Osteoblast (primary cell): ENCODE measurements at regions not wholly inside any gene's neighbourhood (a gene's known extent, or its start where the extent isn't known, plus 50 kb on each side); places are given as distances from the start of the nearest gene placed in this dataset.

Source experiments
- DNase-seq: peaks from one replicate; pipeline ENCODE4 v3.0.0; 2011; ENCODE audit warnings: low spot score, mixed read lengths; ENCODE audit not compliant: insufficient read length; ENCODE audit errors: missing footprints
- H2AFZ ChIP-seq: 2 replicates; pipeline ENCODE4 v1.6.0; 2011; ENCODE audit warnings: mild to moderate bottlenecking, low read length
- H3K27ac ChIP-seq: 2 replicates; pipeline ENCODE4 v1.5.1; 2011; ENCODE audit warnings: mild to moderate bottlenecking, low read depth, low read length, moderate library complexity
- H3K27me3 ChIP-seq: 2 replicates; pipeline ENCODE4 v1.6.0; 2012; ENCODE audit warnings: mild to moderate bottlenecking, control low read depth, inconsistent platforms, low read length, moderate library complexity; ENCODE audit not compliant: insufficient read depth
- H3K36me3 ChIP-seq: 2 replicates; pipeline ENCODE4 v1.5.1; 2011; ENCODE audit warnings: mild to moderate bottlenecking, low read length, control low read depth, moderate library complexity; ENCODE audit not compliant: insufficient read depth
- H3K4me1 ChIP-seq: 2 replicates; pipeline ENCODE4 v1.5.1; 2011; ENCODE audit warnings: mild to moderate bottlenecking, low read length, control low read depth, moderate library complexity; ENCODE audit not compliant: insufficient read depth
- H3K4me2 ChIP-seq: 2 replicates; pipeline ENCODE4 v1.6.0; 2011; ENCODE audit warnings: mild to moderate bottlenecking, low read length; ENCODE audit not compliant: insufficient read depth
- H3K4me3 ChIP-seq: fragments of 200-600 bp; sonication (generic); 3 replicates; pipeline ENCODE4 v1.5.1; 2012; ENCODE audit warnings: mild to moderate bottlenecking, low read length, inconsistent platforms; ENCODE audit not compliant: insufficient read depth
- H3K79me2 ChIP-seq: 2 replicates; pipeline ENCODE4 v1.6.0; 2012; ENCODE audit warnings: mild to moderate bottlenecking, low read length, control low read depth, inconsistent platforms; ENCODE audit not compliant: insufficient read depth
- H3K9me3 ChIP-seq: 2 replicates; pipeline ENCODE4 v1.5.1; 2011; ENCODE audit warnings: low read depth, low read length, control low read depth
- H4K20me1 ChIP-seq: 2 replicates; pipeline ENCODE4 v1.6.0; 2012; ENCODE audit warnings: mild to moderate bottlenecking, low read length, control low read depth; ENCODE audit not compliant: insufficient read depth
- TF ChIP-seq, protein P1 (sequence below): IDR thresholded peaks from 2 replicates; pipeline ENCODE4 v1.5.1; 2011; ENCODE audit warnings: mild to moderate bottlenecking, low read depth, low read length, moderate library complexity; ENCODE audit errors: extremely low read depth

DNA sequence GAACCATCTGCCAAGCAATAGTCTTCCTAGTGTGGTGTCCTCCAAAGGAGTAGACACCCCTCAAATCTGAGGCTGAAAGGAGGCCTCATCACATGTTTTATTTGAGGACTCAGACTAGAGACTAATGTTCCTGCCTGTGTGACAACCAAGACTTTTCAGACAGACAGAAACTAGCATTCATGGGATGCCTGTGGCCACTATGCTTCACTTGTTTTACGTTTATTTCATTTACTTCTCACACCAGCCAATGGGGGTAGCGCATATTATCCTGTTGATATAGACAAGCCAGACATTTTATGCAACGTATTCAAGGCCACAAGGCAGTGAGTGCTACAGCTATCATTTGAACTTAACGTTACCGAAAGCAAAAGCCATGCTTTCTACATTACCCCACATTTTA, 391.7 kb upstream of the HTR2A start:
- peaks cover 5% of the 10 kb centered on the region for H3K4me1 ChIP-seq
- no peak overlapping the region for H3K4me2 ChIP-seq
- TF ChIP-seq, protein P1, sequence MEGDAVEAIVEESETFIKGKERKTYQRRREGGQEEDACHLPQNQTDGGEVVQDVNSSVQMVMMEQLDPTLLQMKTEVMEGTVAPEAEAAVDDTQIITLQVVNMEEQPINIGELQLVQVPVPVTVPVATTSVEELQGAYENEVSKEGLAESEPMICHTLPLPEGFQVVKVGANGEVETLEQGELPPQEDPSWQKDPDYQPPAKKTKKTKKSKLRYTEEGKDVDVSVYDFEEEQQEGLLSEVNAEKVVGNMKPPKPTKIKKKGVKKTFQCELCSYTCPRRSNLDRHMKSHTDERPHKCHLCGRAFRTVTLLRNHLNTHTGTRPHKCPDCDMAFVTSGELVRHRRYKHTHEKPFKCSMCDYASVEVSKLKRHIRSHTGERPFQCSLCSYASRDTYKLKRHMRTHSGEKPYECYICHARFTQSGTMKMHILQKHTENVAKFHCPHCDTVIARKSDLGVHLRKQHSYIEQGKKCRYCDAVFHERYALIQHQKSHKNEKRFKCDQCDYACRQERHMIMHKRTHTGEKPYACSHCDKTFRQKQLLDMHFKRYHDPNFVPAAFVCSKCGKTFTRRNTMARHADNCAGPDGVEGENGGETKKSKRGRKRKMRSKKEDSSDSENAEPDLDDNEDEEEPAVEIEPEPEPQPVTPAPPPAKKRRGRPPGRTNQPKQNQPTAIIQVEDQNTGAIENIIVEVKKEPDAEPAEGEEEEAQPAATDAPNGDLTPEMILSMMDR: no peak
- H3K4me3 ChIP-seq: no peak overlapping the region
- H3K9me3 ChIP-seq: no peaks in the 10 kb centered on the region
- no peaks in the 10 kb centered on the region for H3K27me3 ChIP-seq
- DNase-seq: no peak
- H3K27ac ChIP-seq: no peak overlapping the region
- H3K79me2 ChIP-seq: no peaks in the 10 kb centered on the region
- H4K20me1 ChIP-seq: no peaks in the 10 kb centered on the region
- no peaks in the 10 kb centered on the region for H3K36me3 ChIP-seq
- H2AFZ ChIP-seq: no peak overlapping the region

DNA sequence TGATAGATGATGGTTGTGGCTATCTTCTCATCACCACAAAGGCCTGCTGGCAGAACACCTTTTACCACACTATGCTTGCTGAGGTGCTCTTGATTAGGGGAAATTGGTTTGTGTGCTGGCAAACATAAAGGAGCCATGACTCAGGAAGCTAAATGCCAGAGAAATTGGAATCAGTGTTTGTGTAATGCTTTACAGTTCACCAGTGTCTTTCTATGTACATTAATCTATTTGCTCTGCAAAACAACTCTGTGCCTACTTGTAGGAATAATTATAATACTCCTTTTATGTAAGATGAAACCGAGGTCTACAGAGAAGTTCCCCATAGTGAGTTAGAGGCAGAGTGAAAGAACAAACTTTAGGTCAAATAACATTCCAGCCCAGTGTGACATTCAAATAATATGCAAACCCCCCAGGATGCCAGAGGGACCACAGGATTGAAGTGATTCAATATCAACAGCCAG, 390.5 kb upstream of the HTR2A start:
- no peak overlapping the region for H3K4me3 ChIP-seq
- H3K4me2 ChIP-seq: no peak overlapping the region

DNA sequence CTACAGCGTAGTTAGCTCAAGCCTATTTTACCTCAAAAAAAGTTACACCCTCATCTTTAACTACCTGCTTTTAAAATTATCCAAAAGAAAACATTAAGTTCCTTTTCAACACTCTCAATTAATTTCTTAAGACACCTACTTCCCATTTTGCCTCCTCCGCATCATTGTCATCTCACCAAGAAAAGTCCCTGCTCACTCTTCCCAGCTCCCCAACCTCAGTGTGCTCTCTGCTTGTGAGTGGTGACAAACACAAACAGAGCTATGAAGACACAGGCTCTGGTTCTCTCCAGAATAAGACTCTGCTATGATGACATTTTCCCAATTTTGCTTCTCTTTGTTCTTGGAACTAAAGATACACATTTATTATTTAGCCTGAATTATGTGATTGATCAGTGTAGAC, 385.1 kb upstream of the HTR2A start:
- no peak overlapping the region for H3K4me2 ChIP-seq
- no peaks in the 10 kb centered on the region for H3K79me2 ChIP-seq
- no peaks in the 10 kb centered on the region for H3K36me3 ChIP-seq
- TF ChIP-seq, protein P1: no peak
- no peaks in the 10 kb centered on the region for H4K20me1 ChIP-seq
- H3K4me3 ChIP-seq: no peak overlapping the region
- H3K27me3 ChIP-seq: no peaks in the 10 kb centered on the region
- DNase-seq: no peak
- H2AFZ ChIP-seq: no peak overlapping the region
- no peaks in the 10 kb centered on the region for H3K9me3 ChIP-seq
- peaks cover 2% of the 10 kb centered on the region for H3K4me1 ChIP-seq
- no peak overlapping the region for H3K27ac ChIP-seq

More for the DNA sequence above, 390.5 kb upstream of the HTR2A start:
- H4K20me1 ChIP-seq: no peaks in the 10 kb centered on the region
- H3K9me3 ChIP-seq: no peaks in the 10 kb centered on the region
- no peak overlapping the region for H3K27ac ChIP-seq
- TF ChIP-seq, protein P1: no peak
- peaks cover 5% of the 10 kb centered on the region for H3K4me1 ChIP-seq
- no peaks in the 10 kb centered on the region for H3K79me2 ChIP-seq
- H3K27me3 ChIP-seq: no peaks in the 10 kb centered on the region
- DNase-seq: no peak
- H3K36me3 ChIP-seq: no peaks in the 10 kb centered on the region
- no peak overlapping the region for H2AFZ ChIP-seq

DNA sequence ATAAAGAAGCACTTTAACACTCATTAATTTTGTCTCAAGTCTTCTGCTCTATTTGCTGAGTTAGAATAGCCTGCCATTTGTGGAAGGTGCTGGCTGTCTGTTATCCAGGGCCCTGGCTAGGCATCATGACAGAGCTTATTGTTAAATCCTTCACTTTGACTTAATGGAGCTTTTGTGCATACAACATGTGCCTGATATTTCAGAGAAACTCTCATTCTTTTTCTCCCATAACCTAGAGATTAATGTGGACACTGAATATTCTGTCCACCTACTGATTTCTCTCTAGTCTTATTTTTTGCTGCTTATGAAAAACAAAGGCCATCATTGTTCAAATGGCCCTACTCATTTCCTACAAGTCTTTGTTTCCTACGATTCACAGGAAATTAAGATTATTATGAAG, 383.1 kb upstream of the HTR2A start:
- Histone ChIP-seq H3K9me3 (no peaks in the 10 kb centered on the region), H3K36me3 (no peaks in the 10 kb centered on the region), H3K4me2 (no peak overlapping the region), H3K27me3 (no peaks in the 10 kb centered on the region), H3K4me1 (no peaks in the 10 kb centered on the region), H3K79me2 (no peaks in the 10 kb centered on the region), H4K20me1 (no peaks in the 10 kb centered on the region), H3K27ac (no peak overlapping the region), H3K4me3 (no peak overlapping the region), H2AFZ (no peak overlapping the region)
- TF ChIP-seq, protein P1: no peak
- no peak for DNase-seq
